NCI-H524 treated with DMSO at 0.1 percent for 48 hours (cell line): ENCODE measurements at regions not wholly inside any gene's neighbourhood (a gene's known extent, or its start where the extent isn't known, plus 50 kb on each side); places are given as distances from the start of the nearest gene placed in this dataset.

Experiments
- DNase-seq: peaks from one replicate; lab custom pipeline; 2025; lab: John Stamatoyannopoulos, UW

DNA sequence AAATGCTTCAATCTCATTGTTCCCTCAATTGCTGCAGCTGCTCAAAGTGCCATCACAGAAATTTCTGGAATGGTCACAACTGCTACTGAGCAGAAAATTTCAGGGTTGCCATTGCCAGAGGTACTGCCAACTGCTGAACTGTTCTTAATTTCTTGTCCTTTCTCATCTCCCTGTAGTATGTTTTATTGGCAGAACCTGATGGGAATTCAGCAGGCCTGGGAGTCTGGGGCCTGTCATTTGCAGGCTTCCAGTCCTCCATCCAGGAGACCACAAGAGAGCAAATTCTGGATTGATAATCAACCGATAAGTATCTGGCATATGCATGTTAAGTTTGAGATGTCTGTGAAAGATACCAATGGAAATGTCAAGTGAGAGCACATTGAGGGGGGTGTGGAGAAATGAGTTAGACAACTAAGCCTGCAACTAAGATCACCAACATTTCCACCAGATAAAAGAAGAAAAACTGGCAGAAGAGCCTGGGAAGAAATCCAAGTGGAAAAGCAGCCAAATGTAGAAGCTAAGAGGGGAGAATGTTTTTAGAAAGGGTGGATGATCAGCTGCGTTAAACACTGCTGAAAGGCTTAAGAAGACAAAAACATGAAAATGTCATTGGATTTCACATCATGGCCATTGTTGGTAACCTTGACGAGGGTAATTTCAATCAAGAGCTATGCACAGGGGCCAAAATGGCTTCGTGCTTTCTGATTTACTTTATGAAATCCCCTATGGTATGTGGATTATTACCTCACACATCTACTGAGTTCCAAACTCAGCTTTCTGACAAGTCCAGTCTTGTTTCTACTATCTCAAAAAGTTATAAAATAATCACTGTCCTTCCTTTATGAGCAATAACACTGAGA is 648.1 kb downstream of the PLPP3 start:
- no peak for DNase-seq

DNA sequence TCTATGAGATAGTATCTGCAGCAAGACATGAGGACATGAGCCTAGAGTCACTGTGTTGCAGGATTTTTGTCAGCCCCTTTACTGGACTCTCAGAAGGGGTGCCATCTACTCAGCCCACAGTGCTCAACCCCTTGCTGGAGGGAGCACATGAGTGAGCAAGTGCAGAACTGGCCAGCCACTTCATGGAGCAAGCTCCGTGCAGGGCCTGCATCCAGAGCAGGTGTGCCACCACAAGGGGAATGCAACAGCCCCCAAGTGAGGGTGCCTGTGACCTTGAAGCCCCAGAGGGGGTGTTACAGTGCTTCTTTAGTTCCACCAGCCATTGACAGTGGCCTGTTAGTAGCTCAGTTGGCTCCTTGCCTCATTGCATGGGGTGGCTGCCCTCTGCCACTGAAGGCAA is 649.7 kb downstream of the PLPP3 start:
- DNase-seq: no peak

DNA sequence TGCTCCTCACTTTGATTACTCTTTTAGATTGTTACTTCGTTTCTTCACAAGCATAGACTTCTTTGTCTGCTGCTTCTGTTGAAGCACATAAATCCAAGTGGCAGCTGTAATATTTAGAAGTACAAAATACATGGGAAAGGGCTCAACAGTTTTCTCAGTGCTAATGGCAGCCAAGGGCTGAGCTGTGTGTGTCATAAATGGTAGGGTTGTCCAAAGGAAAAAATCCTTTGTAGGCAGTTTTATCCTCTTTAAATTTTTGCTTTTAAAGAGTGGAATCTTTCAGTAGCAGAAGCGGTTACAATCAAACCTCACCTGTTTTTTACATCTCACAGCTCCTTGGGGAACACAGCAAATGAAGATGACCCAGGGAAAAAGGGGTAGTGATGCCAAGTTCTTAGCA is 650.8 kb downstream of the PLPP3 start:
- no peak for DNase-seq

DNA sequence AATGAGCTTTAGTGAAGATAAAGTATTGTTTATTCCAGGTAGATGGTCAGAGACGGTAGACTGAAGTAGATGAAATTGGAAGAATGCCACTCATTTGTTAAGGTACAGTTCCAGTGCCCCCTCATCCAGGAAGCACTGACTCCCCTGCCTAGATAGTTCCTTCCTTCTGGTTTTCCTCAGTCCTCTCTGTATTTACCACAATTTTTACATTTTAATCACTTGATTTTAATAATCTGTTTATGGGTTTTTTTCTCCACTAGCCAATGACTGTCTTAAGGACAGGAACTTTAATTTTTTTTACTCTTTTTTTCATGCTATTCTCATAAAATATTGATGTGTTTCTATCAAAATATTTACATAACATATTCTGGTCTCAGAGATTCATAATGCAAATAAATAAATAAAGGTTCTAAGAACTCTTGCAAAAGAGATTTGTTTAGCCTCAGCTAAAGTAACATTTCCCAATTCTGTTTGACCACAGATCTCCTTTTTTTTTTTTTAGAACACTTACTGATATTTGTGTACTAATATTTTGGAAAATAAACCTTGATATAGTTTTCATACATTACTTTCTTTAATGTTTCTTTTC is 651.6 kb downstream of the PLPP3 start:
- DNase-seq: no peak

DNA sequence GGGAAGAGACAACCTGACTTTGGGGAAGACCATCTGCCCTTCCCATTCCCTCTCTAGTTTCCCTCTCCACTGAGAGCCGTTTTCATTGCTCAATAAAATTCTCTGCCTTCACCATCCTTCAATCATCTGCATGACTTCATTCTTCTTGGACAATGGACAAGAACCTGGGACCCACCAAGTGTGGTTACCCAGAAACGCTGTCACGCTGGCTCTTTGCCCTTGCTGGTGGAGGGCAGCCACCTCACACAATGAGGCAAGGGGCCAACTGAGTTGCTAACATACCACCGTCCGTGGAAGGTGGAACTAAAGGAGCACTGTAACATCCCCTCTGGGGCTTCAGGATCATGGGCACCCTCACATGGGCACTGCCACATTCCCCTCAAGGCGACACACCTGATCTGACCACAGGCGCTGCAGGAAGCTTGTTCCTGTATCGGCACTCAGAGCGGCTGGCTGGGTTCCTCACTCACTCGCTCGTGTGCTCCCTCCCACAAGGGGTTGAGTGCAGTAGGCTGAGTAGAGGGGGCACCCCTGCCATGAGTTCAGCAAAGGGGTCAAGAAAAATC is 652.4 kb downstream of the PLPP3 start:
- no peak for DNase-seq

DNA sequence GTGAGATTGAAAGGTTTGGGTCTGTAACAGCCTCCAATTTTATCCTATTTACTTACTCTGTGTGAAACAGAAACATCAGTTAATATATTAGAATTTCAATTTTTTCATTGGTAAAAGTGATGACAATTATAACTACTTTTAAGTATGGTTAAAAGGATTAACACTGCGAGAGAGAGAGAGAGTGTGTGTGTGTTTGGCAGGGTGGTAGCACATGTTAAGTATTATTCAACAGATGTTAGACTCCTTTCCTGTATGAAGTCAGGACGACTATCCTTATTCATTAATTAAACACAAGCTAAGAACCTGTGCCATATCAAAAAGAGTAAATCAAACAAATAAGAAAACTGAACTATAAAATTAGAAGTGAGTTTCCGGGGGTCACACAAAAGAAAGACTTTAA is 662.5 kb downstream of the PLPP3 start:
- peak; percentile 39 for DNase-seq

DNA sequence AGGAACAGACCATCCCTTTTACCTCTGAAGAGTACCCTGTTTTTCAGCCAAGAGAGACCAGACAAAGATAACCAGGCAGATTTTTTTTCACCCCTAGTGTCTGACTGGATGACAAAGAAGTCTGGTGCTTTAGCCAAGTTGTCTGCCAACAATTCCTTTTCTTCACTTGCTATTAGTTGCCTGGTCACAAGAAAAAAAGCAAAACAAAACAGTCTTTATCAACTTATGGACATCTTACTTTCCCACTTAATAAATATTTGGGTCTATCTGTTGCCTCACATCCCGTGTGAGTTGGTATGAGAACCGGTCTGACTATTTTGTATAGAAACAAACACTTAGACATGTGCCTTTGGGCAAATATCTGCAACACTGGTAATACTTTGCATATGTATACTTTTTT is 662.9 kb downstream of the PLPP3 start:
- no peak for DNase-seq

DNA sequence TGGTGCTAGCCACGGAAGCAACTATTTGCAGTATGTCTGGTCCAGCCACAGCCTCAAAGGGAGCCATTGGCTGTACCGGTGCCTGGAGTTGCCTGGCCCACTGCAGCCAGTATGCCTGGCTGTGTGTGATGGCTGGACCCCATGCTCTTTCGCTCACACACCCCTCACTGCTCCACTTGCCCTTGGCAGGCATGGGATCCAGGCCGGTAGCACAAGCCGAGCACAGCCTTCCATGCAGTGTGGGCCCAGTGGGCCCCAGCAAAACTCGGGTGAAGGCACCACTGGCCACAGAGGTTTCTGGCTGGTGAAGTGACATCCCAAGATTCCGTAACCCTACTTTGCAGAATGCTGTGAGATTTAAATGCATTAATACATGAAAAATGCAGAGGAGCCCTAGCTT is 665.8 kb downstream of the PLPP3 start:
- no peak for DNase-seq

DNA sequence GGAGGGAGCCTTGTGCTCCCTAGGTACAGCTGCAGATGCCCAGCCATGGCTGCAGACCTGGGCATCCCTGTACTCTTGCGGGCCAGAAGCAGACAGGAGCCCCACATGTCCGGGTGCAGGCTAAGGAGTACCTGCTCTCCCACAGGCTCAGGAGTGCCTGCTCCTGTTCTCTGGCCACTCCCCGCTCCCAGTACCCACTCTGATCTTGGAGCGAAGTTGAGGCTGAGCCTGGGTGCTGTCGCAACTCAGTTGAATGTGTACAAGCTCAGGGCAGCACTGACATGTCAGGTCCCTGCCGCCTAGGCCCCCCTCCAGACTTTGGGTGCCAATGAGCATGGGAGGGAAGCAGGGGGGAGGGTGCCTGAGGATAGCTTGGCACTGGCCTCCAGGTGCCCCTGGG is 666.9 kb downstream of the PLPP3 start:
- DNase-seq: no peak

DNA sequence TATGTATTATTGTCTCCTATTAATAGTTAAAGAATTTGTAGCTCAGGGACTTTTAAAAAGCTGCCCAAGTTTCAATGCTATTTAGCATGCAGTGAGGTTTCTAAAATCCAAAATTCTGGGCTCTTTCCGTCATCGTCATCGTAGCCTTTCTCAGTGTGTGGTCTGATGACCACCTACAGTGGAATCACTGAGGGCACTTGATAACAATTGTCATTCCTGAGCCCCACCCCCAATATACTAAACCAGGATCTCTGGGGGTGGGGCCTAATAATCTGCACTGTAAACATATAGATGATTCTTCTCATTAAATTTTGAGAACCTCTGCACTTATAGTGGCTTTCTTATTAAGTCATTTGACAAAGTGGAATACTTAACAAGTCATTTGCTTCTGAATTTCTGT is 674.8 kb downstream of the PLPP3 start:
- DNase-seq: no peak

DNA sequence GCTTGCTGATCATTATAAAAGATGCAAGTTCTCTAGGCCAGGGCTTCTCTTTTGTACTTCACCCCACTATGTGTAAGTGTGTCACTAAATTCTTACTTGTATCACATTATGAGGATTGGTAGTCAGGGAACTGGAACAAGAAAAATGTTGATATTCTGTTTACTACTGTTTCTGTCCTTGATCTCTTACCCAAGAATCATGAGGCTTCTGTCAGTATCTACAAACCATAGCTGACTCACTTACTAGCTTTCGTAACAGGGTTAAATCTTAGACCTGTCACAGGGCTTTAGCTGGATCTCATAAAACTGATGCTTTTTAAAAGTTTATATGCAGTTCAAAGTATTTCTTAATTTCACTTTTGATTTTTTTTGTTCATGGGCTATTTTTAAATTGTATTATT is 681.2 kb downstream of the PLPP3 start:
- DNase-seq: no peak

DNA sequence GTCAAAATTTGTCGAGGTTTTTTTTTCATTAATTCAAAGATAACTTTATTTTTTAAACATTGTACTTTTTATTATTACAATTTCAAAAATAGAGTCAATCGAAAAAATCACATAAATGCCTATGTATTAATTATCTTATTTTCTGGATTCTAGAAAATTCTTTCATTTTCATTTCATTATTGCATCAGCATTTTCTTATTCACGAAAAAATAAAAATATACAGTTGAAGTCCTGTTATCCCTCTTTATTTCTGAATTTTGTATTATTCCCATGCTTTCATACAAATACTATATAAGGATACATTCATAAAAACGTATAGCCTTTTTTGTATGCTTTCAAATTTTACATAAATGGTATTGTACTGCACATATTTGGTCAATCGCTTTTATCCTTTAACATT is 681.0 kb upstream of the USP24 start:
- DNase-seq: no peak

DNA sequence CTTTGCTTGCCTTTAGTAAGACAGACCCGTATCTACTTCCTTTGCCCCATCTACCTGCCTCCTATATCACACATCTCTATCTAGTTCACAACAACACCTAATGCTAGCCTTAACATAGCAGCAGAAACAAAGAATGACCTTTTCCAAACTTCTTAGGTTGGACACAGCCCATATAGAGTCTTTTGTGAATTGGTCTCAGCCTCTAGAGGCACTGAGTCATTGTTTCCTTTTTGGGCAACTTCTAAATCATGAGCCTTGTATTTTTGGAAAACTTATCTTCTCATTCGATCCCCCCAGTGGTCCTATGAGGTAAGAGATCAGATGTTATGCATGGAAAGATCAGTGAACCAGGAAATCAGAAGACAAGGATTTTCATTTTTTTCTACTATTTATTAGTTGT is 679.4 kb upstream of the USP24 start:
- no peak for DNase-seq

DNA sequence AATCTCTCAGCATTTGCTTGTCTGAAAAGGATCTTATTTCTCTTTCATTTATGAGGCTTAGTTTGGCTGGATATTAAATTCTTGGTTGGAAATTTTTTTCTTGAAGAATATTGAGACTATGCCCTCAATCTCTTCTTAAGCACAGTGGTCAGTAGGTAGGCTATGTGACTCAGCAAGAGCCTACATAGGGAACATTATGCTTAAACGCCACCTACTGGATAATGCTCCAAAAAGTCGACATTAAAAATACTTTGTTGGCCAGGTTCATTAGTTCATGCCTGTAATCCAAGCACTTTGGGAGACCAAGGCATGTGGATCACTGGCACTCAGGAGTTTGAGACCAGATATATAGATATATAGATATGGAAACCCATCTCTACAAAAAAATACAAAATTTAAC is 678.0 kb upstream of the USP24 start:
- DNase-seq: no peak

DNA sequence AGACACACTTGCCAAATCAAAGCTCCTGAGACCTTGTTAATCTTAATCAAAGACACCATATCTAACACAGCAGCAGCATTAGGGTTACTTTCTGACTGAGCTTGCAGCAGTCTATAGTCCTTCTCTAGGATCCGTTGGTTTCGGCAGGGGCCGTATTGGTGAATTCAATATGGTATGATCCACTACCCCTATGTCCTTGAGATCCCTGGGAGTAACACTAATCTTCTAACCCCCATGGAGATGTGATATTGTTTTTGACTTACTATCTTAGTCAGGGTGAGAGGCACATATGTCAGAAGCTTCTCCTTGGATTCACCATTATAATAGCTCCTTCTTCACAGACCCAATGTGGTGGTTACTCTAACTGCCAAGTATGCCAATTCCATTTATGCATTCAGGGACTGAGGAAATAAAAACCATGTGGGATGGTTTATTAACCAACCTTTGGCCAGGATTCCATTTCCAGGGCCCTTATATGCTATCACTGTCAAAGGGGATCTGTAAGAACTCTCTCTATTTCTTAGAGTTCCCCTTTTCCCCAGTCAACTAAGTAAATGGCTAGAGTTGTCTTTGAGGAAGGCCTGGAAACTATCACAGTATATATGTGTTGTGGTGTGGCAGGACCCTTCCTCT is 673.6 kb upstream of the USP24 start:
- no peak for DNase-seq

DNA sequence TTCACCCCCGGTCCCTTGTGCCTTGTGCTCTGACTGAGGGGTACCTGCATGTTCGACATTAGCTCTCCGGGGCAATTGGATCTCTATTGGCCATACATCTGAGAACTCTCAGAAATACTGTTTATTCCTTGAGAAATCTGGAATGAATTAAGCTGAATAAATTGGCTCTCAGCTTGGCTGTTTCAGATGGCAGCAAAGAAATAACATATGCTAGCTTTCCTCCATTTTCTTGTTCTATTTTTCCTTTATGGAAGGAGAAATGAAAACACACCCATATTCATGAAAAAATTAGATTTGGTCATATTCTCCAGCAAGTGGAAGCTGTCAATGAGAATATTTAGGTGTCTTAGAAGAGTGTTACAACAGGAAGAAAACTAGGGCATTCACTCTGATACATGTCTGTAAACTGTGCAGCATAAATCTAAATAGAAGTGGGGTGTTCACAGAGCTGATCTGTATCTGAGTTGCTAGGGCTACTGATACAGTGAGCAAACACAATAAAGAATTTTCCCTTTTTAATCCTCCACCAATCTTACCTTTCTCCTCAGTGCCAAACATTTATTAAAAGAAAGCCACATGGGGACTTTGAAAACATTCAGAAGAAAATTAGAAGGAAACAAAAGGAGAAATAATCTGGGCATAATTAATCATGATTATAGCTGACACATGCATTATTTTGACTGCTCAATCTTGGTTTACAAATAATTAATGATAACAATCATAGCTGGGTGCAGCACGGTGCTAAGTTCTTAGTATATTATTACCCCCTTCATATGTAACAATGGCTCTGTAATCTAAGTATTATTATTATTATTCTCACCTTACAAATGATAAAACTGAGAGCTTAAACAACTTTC is 671.9 kb upstream of the USP24 start:
- DNase-seq: no peak

DNA sequence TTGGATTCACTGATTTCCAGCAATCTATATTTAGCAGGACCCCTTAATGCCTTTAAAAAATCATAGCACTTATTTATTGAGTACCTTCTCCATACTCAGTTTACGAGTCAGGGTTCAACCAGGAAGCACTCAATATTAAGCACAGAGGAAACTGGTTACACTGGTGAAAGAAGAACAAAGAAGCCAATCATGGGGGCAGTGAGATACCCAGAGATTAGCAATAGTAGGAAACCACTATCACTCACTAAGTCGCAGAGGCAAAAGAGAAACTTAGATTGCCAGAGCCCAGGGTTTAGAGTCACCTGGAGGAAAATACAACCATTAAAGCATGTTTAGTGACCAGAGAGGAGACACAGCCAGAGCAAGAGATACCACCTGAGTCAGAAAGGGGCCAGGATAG is 670.5 kb upstream of the USP24 start:
- DNase-seq: no peak

DNA sequence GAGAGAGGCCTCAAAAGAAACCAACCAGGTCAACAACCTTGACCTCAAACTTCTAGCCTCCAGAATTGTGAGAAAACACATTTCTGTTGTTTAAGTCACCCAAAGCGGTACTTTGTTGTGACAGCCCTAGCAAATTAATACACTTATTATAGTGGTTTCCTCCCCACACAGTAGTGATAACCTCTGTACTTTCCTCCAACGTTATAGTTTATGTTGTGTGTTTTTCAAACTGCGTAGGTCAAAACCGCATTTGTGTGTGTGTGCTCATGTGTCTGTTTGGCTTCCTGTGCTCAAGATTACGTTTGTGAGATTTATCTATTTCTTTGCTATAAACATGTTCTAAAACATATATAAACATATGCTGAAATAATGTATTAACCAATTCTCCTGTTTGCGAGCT is 667.8 kb upstream of the USP24 start:
- DNase-seq: no peak

DNA sequence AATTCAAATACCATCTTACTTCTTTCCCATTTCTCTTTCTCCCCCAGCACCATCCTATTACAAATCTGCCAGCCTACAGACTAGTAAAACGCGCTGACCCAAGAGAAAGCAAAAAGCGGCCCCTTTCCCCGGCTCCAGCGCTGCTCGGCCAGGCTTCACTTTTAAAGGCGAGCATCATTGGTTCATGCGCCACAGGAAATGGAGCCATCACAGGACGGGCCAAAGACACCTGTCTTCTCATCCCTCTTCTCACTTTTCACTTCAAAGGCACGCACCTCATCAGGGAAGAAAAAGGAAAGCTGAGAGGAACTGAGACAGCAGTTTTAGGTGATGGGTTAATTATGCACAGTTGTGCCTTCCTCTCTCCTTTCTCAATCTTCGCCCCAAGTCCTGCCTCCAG is 664.2 kb upstream of the USP24 start:
- DNase-seq: no peak

DNA sequence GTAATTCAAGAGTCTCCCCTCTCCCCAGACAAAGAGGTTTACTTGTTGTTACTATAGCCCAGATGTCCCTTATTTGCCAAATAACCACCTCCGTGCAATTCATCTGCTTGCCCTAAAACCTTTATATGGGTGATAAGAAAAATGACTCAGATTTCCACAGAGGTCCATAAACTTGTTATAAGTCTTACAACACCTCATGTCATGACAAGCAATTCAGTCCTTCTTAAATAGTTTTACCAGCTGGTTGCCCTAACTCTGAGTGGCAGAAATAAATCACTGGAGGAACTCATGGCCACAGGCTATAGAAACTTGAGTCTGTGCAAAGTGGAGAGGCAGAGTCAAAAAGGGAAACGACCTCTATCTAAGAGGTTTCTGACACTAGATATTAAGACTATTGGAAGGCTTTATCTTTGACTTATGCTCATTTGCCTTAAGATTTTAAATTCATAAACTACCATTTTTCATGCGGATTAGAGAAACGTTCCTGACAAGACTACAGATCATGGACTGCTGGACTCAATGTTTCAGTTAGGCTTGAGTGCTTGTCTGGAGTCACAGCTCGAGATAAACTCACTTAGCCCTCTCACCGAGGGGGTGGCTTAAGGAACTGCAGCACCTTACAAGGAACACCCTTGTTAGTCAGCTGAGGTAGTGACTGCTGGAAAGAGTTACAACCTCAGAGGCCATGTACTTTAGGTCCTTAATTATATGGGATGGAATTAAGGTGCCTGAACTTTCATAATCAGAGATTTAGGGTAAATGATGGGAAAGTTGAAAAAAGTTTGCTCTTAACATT is 662.5 kb upstream of the USP24 start:
- no peak for DNase-seq

DNA sequence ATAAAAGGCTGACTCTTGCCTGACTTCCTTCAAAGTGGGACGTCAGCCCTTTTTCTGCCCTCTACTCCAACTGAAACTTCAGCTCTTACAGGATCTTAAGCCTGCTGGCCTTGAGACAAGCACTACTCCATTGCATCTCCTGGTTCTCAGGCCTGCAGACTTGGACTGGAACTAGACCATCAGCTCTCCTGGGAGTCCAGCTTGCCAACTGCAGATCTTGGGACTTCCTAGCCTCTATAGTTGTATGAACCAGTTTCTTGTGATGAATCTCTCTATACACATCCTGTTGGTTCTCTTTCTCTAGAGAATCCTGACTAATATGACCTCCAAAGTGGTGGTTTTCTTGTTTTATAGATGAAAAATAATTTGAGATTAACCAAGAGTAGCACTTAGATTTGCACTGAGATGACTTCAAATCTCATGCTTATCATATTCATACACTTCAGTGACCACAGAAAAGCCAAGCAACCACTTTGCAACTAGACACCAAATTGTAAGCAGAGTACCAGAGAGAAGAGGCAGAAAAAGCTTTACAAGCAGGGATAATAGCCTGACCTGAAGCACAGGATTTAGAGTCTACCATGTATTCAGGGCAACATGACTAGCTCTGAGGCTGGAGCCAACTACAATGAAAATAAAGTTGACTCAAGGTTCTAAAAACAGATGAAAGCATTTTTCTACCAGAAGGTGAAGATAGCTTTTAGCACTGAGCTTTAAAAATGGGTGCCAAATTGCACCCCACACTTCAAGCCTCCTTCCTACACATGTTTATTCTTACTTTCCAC is 661.3 kb upstream of the USP24 start:
- no peak for DNase-seq
